Central memory CD8-positive, alpha-beta T cell (primary cell): ENCODE measurements at regions not wholly inside any gene's neighbourhood (a gene's known extent, or its start where the extent isn't known, plus 50 kb on each side); places are given as distances from the start of the nearest gene placed in this dataset.

ENCODE experiments used
- ATAC-seq: fragments of 150-1000 bp; cut with Tn5 transposase; replicated peaks from 2 replicates; pipeline ENCODE4 v1.10.0; 2022; ENCODE audit warnings: mild to moderate bottlenecking, moderate FRiP score, moderate number of reproducible peaks; ENCODE audit not compliant: poor library complexity, severe bottlenecking; ENCODE audit errors: extremely low read depth
- DNase-seq, 2 donors: peaks; one replicate each; pipeline ENCODE4 v3.0.0; 2021; ENCODE audit warnings: low spot score in 2 of 2
- H3K27ac Mint-ChIP-seq: one replicate; pipeline ENCODE4 v1.8.0; 2022; ENCODE audit warnings: low read depth, mild to moderate bottlenecking, moderate library complexity, mixed read lengths
- H3K27me3 Mint-ChIP-seq: one replicate; pipeline ENCODE4 v1.8.0; 2022; ENCODE audit warnings: mixed read lengths
- H3K36me3 Mint-ChIP-seq: one replicate; pipeline ENCODE4 v1.8.0; 2022; ENCODE audit warnings: mild to moderate bottlenecking, moderate library complexity, mixed read lengths; ENCODE audit not compliant: insufficient read depth
- H3K4me1 Mint-ChIP-seq: one replicate; pipeline ENCODE4 v1.8.0; 2022; ENCODE audit warnings: mixed read lengths
- H3K4me3 Mint-ChIP-seq: one replicate; pipeline ENCODE4 v1.8.0; 2022; ENCODE audit warnings: mild to moderate bottlenecking, moderate library complexity, mixed read lengths
- H3K9me3 Mint-ChIP-seq: one replicate; pipeline ENCODE4 v1.8.0; 2022; ENCODE audit warnings: mixed read lengths

DNA sequence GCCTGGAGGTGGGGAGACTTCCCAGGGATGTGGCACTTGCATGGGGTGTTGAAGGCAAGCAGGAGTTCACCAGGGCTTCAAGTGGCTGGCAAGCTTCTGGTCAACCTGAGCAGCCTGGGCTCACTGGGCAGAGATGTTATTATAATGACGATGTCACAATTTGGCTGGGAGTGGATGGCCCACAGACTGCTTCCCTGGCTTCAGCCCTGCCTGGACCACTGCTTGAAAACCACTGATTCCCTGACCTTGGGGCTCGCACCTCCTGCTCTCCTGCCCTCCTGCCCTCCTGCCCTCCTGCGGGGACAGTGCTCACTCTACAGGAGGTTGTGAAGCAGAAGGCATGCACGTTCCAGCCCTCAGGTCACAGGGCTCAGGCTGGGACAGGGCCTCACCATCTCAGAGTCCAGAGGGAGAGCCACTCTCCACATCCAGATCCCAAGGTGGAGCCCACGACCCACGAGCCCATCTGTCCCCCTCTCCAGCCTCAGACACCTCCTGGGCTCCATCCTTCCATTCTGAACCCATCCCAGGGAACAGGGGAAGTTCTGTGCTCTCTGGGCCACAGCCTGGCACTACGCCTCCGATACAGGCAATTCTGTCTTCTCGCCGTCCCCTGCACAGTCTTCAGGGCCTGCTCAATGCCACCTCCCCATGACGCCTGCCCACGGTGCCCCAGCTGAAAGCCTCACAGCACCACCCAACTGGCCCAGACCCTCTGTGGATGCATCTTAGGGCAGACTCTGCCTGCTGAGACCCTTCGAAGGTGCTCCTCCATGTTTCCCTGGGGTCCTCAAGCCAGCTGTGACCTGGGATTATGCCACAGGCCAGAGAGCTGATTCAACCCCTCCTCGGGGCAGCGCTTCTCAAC is 241.6 kb upstream of the RAB6C start:
- Mint-ChIP-seq H3K27ac (no peak overlapping the region), H3K9me3 (peaks cover 3% of the 10 kb centered on the region), H3K27me3 (peaks cover 11% of the 10 kb centered on the region), H3K4me1 (no peaks in the 10 kb centered on the region), H3K36me3 (no peaks in the 10 kb centered on the region), H3K4me3 (no peak overlapping the region)
- no peak for DNase-seq
- ATAC-seq = no peak

DNA sequence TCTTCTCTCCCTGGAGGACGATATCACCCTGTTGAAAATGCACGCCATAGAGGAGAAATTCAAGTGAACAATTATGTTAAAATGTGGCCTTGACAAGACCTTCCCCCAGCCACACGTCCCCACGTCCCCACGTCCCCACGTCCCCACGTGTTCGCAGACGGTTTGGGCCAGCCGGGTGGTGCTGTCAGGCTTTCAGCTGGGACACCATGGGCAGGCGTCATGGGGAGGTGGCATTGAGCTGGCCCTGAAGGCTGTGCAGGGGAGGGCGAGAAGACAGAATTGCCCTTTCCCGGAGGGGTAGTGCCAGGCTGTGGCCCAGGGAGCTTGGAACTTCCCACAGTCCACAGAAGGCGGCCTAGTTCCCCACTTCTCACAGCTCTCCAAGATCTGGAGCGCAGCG is 240.7 kb upstream of the RAB6C start:
- Mint-ChIP-seq H3K36me3 (no peaks in the 10 kb centered on the region), H3K27ac (no peak overlapping the region), H3K4me1 (no peaks in the 10 kb centered on the region), H3K9me3 (peaks cover 3% of the 10 kb centered on the region), H3K27me3 (peaks cover 18% of the 10 kb centered on the region), H3K4me3 (no peak overlapping the region)
- DNase-seq (no peak), ATAC-seq (no peak)

GRCh38 chr2:129740504-129740903 is 239.0 kb upstream of the RAB6C start:
- Mint-ChIP-seq H3K4me3 (no peak overlapping the region), H3K27ac (no peak overlapping the region), H3K27me3 (peaks cover 21% of the 10 kb centered on the region), H3K9me3 (peaks cover 3% of the 10 kb centered on the region), H3K36me3 (no peaks in the 10 kb centered on the region), H3K4me1 (no peaks in the 10 kb centered on the region)
- ATAC-seq (no peak), DNase-seq (no peak)

DNA sequence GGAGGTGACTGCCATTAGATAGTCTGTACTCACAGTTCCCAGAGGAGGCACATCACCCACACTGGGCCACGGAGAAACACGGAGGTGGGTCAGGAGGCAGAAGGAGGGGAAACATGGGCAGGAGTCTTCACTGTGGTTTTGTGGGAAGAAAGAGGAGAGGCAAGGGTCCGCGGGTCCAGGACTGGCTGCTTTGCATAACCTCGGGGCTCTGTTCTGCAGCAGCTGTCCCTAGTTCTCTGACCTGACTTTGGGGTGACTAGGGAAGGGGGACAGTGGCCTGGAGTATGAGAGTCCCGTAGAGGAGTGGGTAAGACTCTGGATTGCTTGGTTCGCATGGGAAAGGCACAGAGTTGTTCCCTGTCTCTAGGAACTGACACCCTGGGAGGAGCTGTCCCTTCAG is 238.3 kb upstream of the RAB6C start:
- H3K4me3 Mint-ChIP-seq = no peak overlapping the region
- DNase-seq = no peak
- no peaks in the 10 kb centered on the region for H3K36me3 Mint-ChIP-seq
- H3K27me3 Mint-ChIP-seq = peaks cover 22% of the 10 kb centered on the region
- ATAC-seq = no peak
- H3K4me1 Mint-ChIP-seq = no peaks in the 10 kb centered on the region
- H3K9me3 Mint-ChIP-seq = peaks cover 3% of the 10 kb centered on the region
- H3K27ac Mint-ChIP-seq = no peak overlapping the region

DNA sequence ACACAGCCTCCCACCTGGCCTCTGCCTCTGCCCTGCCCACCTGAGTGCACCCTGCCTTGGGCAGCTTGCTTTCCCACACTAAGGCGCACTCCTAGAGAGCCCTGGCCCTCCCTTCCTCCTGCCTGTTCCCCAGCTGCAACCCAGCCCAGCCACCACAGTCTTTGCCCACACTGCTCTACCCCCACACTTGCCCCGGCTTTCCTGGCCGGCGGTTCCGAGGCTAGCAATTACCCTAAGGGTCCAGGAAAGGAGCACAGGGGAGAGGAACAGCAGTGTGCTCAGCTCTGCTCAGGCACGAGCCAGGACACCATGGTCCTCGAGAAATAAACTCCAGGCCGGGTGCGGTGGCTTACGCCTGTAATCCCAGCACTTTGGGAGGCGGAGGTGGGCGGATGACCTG is 237.8 kb upstream of the RAB6C start:
- H3K9me3 Mint-ChIP-seq = peaks cover 3% of the 10 kb centered on the region
- ATAC-seq = no peak
- H3K36me3 Mint-ChIP-seq = no peaks in the 10 kb centered on the region
- no peak overlapping the region for H3K27ac Mint-ChIP-seq
- DNase-seq = no peak
- no peaks in the 10 kb centered on the region for H3K4me1 Mint-ChIP-seq
- no peak overlapping the region for H3K4me3 Mint-ChIP-seq
- H3K27me3 Mint-ChIP-seq = peaks cover 27% of the 10 kb centered on the region

GRCh38 chr2:129742415-129743180 is 236.9 kb upstream of the RAB6C start:
- H3K4me1 Mint-ChIP-seq = no peaks in the 10 kb centered on the region
- ATAC-seq (no peak), DNase-seq (no peak)
- H3K27ac Mint-ChIP-seq = no peak overlapping the region
- H3K36me3 Mint-ChIP-seq = no peaks in the 10 kb centered on the region
- H3K9me3 Mint-ChIP-seq = peaks cover 3% of the 10 kb centered on the region
- H3K4me3 Mint-ChIP-seq = no peak overlapping the region
- H3K27me3 Mint-ChIP-seq = peaks cover 30% of the 10 kb centered on the region

- H3K4me3 Mint-ChIP-seq = no peak overlapping the region
- H3K36me3 Mint-ChIP-seq = no peaks in the 10 kb centered on the region
- ATAC-seq (no peak), DNase-seq (no peak)
- H3K4me1 Mint-ChIP-seq = no peaks in the 10 kb centered on the region
- peaks cover 39% of the 10 kb centered on the region for H3K27me3 Mint-ChIP-seq
- H3K9me3 Mint-ChIP-seq = peaks cover 3% of the 10 kb centered on the region
- no peak overlapping the region for H3K27ac Mint-ChIP-seq
Observed at GRCh38 chr2:129744141-129744540, 235.3 kb upstream of the RAB6C start.

DNA sequence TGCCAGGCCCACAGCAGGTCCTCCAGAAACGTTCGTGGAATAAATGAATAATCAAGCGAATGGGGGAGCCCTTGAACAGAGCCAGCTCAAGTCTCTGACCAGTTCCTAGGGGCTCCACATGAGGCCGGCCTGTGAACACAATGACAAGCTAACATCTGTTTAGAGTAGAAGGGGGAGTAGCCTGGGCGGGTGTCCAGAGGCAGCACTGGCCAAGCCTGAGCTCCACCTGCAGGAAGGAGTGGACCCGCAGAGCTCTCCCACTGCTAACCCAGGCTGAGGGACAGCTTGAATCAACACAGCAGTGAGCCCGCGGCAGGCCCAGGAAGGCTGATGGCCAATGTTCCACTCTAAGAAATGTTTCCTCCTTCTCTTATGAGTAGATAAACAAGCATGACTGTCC is 234.8 kb upstream of the RAB6C start:
- Mint-ChIP-seq H3K4me3 (no peak overlapping the region), H3K27me3 (peaks cover 44% of the 10 kb centered on the region), H3K36me3 (no peaks in the 10 kb centered on the region), H3K9me3 (peaks cover 3% of the 10 kb centered on the region), H3K4me1 (no peaks in the 10 kb centered on the region), H3K27ac (no peak overlapping the region)
- no peak for DNase-seq
- no peak for ATAC-seq

DNA sequence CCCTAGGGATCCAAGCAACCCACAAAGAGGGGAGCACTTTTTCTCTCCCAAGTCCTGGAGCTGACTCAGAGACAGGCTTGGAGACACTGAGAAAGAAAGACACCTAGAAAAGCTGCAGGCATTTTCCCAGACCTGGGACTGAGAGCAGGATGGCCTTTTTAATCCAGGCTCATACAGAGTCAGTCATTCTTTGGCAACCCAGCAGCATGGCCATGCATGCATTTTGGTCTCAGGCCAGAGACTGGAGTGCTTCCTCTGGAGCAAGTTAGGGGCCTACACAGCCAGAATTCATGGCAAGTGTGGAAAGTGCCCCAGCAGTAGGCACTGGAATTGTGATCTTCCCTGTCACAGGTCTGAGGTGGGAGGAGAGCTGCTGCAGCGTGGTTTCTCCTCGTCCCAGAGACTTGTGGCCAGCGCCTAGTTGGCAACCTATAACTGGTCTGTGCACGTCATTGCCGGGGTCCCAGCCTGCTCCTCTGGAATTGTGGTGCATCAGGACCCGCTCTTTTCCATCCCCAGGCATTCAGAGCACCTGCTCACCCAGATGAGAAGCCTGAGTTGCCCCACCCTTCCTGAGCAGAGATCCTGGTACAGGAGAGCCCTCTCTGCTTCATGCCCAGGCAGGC is 231.9 kb upstream of the RAB6C start:
- DNase-seq (no peak), ATAC-seq (no peak)
- no peaks in the 10 kb centered on the region for H3K4me1 Mint-ChIP-seq
- H3K4me3 Mint-ChIP-seq = no peak overlapping the region
- H3K9me3 Mint-ChIP-seq = no peaks in the 10 kb centered on the region
- H3K27me3 Mint-ChIP-seq = peaks cover 35% of the 10 kb centered on the region
- no peak overlapping the region for H3K27ac Mint-ChIP-seq
- no peaks in the 10 kb centered on the region for H3K36me3 Mint-ChIP-seq

DNA sequence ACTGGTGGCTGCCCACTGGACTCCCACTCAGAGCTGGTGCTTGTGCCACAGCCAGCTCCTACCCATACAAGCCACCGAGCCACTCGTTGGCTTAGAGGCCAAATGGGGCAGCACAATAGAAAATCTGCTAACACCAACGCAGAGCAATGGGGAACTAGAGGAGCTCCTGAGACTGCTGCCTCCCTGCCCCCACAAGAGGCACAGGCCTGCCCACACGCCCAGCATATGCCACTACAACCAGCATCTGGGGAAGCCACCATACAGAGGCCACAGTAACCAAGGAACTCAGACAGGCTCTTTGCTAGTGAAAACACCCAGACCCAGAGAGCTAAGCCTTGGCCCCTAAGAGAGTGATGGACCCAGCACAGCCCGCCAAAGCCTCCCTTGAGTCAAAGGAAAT is 231.2 kb upstream of the RAB6C start:
- DNase-seq (no peak), ATAC-seq (no peak)
- H3K4me1 Mint-ChIP-seq = no peaks in the 10 kb centered on the region
- H3K27me3 Mint-ChIP-seq = peaks cover 34% of the 10 kb centered on the region
- no peaks in the 10 kb centered on the region for H3K9me3 Mint-ChIP-seq
- H3K27ac Mint-ChIP-seq = no peak overlapping the region
- H3K4me3 Mint-ChIP-seq = no peak overlapping the region
- no peaks in the 10 kb centered on the region for H3K36me3 Mint-ChIP-seq

GRCh38 chr2:129748653-129749052 is 230.8 kb upstream of the RAB6C start:
- Mint-ChIP-seq H3K4me1 (no peaks in the 10 kb centered on the region), H3K27me3 (peaks cover 30% of the 10 kb centered on the region), H3K4me3 (no peak overlapping the region), H3K9me3 (no peaks in the 10 kb centered on the region), H3K36me3 (no peaks in the 10 kb centered on the region), H3K27ac (no peak overlapping the region)
- no peak for DNase-seq
- no peak for ATAC-seq

- Mint-ChIP-seq H3K9me3 (no peaks in the 10 kb centered on the region), H3K4me1 (no peaks in the 10 kb centered on the region), H3K36me3 (no peaks in the 10 kb centered on the region), H3K27me3 (peaks cover 31% of the 10 kb centered on the region), H3K27ac (no peak overlapping the region), H3K4me3 (no peak overlapping the region)
- ATAC-seq = no peak
- no peak for DNase-seq
Observed at GRCh38 chr2:129751409-129751808, 228.1 kb upstream of the RAB6C start.

GRCh38 chr2:129752176-129752575 is 227.3 kb upstream of the RAB6C start:
- H3K27me3 Mint-ChIP-seq = peaks cover 26% of the 10 kb centered on the region
- no peaks in the 10 kb centered on the region for H3K36me3 Mint-ChIP-seq
- no peak for ATAC-seq
- H3K9me3 Mint-ChIP-seq = no peaks in the 10 kb centered on the region
- no peak overlapping the region for H3K4me3 Mint-ChIP-seq
- no peak overlapping the region for H3K27ac Mint-ChIP-seq
- no peak for DNase-seq
- no peaks in the 10 kb centered on the region for H3K4me1 Mint-ChIP-seq
